Neural progenitor cell (in vitro differentiated cells): ENCODE measurements at regions not wholly inside any gene's neighbourhood (a gene's known extent, or its start where the extent isn't known, plus 50 kb on each side); places are given as distances from the start of the nearest gene placed in this dataset.

Source experiments
- DNase-seq: peaks from one replicate; pipeline ENCODE4 v3.0.0-alpha.2; 2016; ENCODE audit warnings: low spot score
- H2AFZ ChIP-seq: fragments of 200-600 bp; sonication (generic); replicated peaks from 2 replicates; pipeline ENCODE4 v1.6.1; 2016; ENCODE audit warnings: antibody characterized with exemption
- H3F3A ChIP-seq: fragments of 200-600 bp; sonication (generic); 2 replicates; pipeline ENCODE4 v1.6.1; 2016; ENCODE audit warnings: antibody characterized with exemption, low read depth
- H3K27ac ChIP-seq: fragments of 200-600 bp; sonication (generic); 2 replicates; pipeline ENCODE4 v1.5.1; 2016; ENCODE audit warnings: mild to moderate bottlenecking
- H3K27me3 ChIP-seq: fragments of 200-600 bp; sonication (generic); 2 replicates; pipeline ENCODE4 v1.6.1; 2016; ENCODE audit warnings: mild to moderate bottlenecking, moderate library complexity
- H3K36me3 ChIP-seq: fragments of 200-600 bp; sonication (generic); 2 replicates; pipeline ENCODE4 v1.5.1; 2016
- H3K4me1 ChIP-seq: fragments of 200-600 bp; sonication (generic); 2 replicates; pipeline ENCODE4 v1.6.1; 2016; ENCODE audit warnings: mixed run types
- H3K4me2 ChIP-seq: fragments of 200-600 bp; sonication (generic); 2 replicates; pipeline ENCODE4 v1.6.1; 2016
- H3K4me3 ChIP-seq: fragments of 200-600 bp; sonication (generic); 2 replicates; pipeline ENCODE4 v1.5.1; 2016
- H3K79me2 ChIP-seq: fragments of 200-600 bp; sonication (generic); 2 replicates; pipeline ENCODE4 v1.6.1; 2016; ENCODE audit warnings: low read depth
- H3K9ac ChIP-seq: fragments of 200-600 bp; sonication (generic); 2 replicates; pipeline ENCODE4 v1.6.1; 2016
- H3K9me3 ChIP-seq: fragments of 200-600 bp; sonication (generic); 2 replicates; pipeline ENCODE4 v1.5.1; 2016; ENCODE audit warnings: low read depth
- H4K20me1 ChIP-seq: fragments of 200-600 bp; sonication (generic); 2 replicates; pipeline ENCODE4 v1.6.1; 2016; ENCODE audit warnings: low read depth
- H3K27ac Mint-ChIP-seq: 3 replicates; pipeline ENCODE4 v1.8.0; 2021; ENCODE audit warnings: mixed read lengths
- H3K27me3 Mint-ChIP-seq: 2 replicates; pipeline ENCODE4 v1.8.0; 2022; ENCODE audit warnings: low read depth, mild to moderate bottlenecking, inconsistent platforms, moderate library complexity, mixed read lengths; ENCODE audit not compliant: insufficient read depth
- H3K36me3 Mint-ChIP-seq: 3 replicates; pipeline ENCODE4 v1.8.0; 2021; ENCODE audit warnings: mixed read lengths
- H3K4me1 Mint-ChIP-seq: 3 replicates; pipeline ENCODE4 v1.8.0; 2021; ENCODE audit warnings: mixed read lengths
- H3K4me3 Mint-ChIP-seq: 3 replicates; pipeline ENCODE4 v1.8.0; 2021; ENCODE audit warnings: mild to moderate bottlenecking, moderate library complexity, mixed read lengths
- H3K9me3 Mint-ChIP-seq: 3 replicates; pipeline ENCODE4 v1.8.0; 2020; ENCODE audit warnings: mixed read lengths
- EZH2 ChIP-seq: fragments of 200-600 bp; sonication (generic); IDR thresholded peaks from 2 replicates; pipeline ENCODE4 v1.6.1; 2017; ENCODE audit warnings: antibody characterized with exemption, mild to moderate bottlenecking, moderate library complexity
- EZH2phosphoT487 ChIP-seq: fragments of 200-600 bp; sonication (generic); IDR thresholded peaks from 2 replicates; pipeline ENCODE4 v1.6.1; 2017; ENCODE audit warnings: antibody characterized with exemption
- TF ChIP-seq, protein P1 (sequence below): fragments of 200-600 bp; sonication (generic); IDR thresholded peaks from 2 replicates; pipeline ENCODE4 v1.5.1; 2017; ENCODE audit warnings: antibody characterized with exemption, mild to moderate bottlenecking

DNA sequence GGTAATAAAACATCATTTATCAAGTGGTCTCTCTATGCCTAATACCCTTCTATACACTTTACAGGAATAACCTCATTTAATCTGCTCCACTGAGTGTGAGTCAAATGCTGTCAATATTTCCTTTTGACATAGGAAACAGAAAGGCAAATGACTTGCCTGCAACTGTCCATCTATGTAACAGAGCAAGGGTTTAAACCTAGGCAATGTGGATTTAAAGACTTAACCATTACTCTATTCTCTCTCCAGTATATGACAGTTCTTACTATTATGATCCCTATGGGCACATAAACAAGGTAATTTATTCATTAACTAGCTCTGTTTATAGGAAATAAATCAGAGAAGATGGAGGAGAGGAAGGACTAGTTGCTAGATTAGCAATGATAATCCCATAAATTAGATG, 70.6 kb downstream of the FSCB start:
- Histone ChIP-seq H3K27me3 (no peaks in the 10 kb centered on the region), H2AFZ (no peak overlapping the region), H4K20me1 (no peaks in the 10 kb centered on the region), H3F3A (no peaks in the 10 kb centered on the region), H3K36me3 (no peaks in the 10 kb centered on the region), H3K27ac (no peak overlapping the region), H3K9me3 (no peaks in the 10 kb centered on the region), H3K4me1 (no peaks in the 10 kb centered on the region), H3K9ac (no peak overlapping the region), H3K79me2 (no peaks in the 10 kb centered on the region), H3K4me2 (no peak overlapping the region), H3K4me3 (no peak overlapping the region)
- no peak for DNase-seq
- Mint-ChIP-seq H3K27me3 (no peaks in the 10 kb centered on the region), H3K36me3 (no peaks in the 10 kb centered on the region), H3K4me1 (no peaks in the 10 kb centered on the region), H3K9me3 (no peaks in the 10 kb centered on the region), H3K27ac (no peak overlapping the region), H3K4me3 (no peak overlapping the region)
- TF ChIP-seq, protein P1, sequence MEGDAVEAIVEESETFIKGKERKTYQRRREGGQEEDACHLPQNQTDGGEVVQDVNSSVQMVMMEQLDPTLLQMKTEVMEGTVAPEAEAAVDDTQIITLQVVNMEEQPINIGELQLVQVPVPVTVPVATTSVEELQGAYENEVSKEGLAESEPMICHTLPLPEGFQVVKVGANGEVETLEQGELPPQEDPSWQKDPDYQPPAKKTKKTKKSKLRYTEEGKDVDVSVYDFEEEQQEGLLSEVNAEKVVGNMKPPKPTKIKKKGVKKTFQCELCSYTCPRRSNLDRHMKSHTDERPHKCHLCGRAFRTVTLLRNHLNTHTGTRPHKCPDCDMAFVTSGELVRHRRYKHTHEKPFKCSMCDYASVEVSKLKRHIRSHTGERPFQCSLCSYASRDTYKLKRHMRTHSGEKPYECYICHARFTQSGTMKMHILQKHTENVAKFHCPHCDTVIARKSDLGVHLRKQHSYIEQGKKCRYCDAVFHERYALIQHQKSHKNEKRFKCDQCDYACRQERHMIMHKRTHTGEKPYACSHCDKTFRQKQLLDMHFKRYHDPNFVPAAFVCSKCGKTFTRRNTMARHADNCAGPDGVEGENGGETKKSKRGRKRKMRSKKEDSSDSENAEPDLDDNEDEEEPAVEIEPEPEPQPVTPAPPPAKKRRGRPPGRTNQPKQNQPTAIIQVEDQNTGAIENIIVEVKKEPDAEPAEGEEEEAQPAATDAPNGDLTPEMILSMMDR, result no peak
- no peak for TF ChIP-seq EZH2phosphoT487
- TF ChIP-seq EZH2, result no peak

DNA sequence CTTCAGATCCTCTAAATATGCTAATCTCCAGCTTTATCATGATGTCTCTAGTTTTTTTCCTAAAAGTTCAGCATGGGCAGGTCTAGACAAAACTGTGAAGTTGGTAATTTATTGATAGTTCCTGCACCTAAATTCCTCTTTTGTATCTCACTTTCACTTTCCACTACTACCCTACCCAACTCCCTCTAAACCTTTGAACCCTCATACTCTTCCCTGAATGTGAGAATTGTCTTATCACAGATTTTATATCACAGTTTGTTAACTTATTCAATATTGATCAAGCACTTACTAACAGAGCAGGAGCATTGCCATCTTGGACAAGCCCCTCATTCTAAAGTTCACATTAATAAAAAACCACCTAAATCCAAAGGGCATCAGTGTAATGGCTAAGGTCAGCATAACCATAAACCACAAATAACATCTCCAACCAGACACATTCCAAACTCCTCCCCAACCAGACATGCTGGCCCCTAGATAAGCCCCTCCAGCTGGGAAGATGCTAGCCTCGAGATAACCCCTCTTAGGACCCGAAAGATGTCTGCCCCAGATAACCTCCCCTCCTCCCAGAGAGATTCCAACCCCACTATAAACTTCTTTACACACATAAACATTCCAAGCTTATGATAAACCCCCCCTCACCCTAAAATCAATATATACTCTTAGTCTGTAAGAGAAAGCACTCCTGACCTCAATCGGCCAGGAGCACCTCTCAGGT, 78.7 kb downstream of the FSCB start:
- no peak for DNase-seq
- H3K36me3 ChIP-seq, result no peaks in the 10 kb centered on the region
- no peak overlapping the region for H3K4me2 ChIP-seq
- H4K20me1 ChIP-seq, result no peaks in the 10 kb centered on the region
- H3K9ac ChIP-seq, result no peak overlapping the region
- no peak overlapping the region for H2AFZ ChIP-seq
- Mint-ChIP-seq H3K36me3 (no peaks in the 10 kb centered on the region), H3K9me3 (peaks cover 3% of the 10 kb centered on the region), H3K4me1 (no peaks in the 10 kb centered on the region), H3K4me3 (no peak overlapping the region), H3K27me3 (peaks cover 2% of the 10 kb centered on the region), H3K27ac (no peak overlapping the region)
- no peak overlapping the region for H3K4me3 ChIP-seq
- H3K9me3 ChIP-seq, result no peaks in the 10 kb centered on the region
- H3K79me2 ChIP-seq, result no peaks in the 10 kb centered on the region
- no peaks in the 10 kb centered on the region for H3K4me1 ChIP-seq
- no peaks in the 10 kb centered on the region for H3K27me3 ChIP-seq
- TF ChIP-seq EZH2, result no peak
- no peak for TF ChIP-seq EZH2phosphoT487
- TF ChIP-seq, protein P1, result no peak
- no peaks in the 10 kb centered on the region for H3F3A ChIP-seq
- H3K27ac ChIP-seq, result no peak overlapping the region

DNA sequence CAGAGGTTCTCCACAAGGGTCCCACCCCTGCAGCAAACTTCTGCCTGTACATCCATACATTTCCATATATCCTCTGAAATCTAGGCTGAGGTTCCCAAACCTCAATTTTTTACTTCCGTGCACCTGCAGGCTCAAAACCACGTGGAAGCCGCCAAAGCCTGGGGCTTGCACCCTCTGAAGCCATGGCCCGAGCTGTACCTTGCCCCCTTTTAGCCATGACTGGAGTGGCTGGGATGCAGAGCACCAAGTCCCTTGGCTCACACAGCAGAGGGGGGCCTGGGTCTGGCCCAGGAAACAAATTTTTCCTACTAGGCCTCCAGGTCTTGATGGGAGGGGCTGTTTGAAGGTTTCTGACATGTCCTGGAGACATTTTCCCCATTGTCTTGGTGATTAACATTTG, 84.4 kb downstream of the FSCB start:
- H3K27ac ChIP-seq, result no peak overlapping the region

More for the DNA sequence above, 84.4 kb downstream of the FSCB start:
- Histone ChIP-seq H2AFZ (no peak overlapping the region), H3K4me3 (no peak overlapping the region), H3K9ac (no peak overlapping the region), H3K79me2 (no peaks in the 10 kb centered on the region), H3K36me3 (no peaks in the 10 kb centered on the region), H3F3A (no peaks in the 10 kb centered on the region), H4K20me1 (no peaks in the 10 kb centered on the region), H3K27me3 (no peaks in the 10 kb centered on the region), H3K4me2 (no peak overlapping the region), H3K4me1 (no peaks in the 10 kb centered on the region), H3K9me3 (no peaks in the 10 kb centered on the region)
- H3K4me1 Mint-ChIP-seq, result no peaks in the 10 kb centered on the region
- H3K9me3 Mint-ChIP-seq, result peaks cover 2% of the 10 kb centered on the region
- H3K4me3 Mint-ChIP-seq, result no peak overlapping the region
- H3K27me3 Mint-ChIP-seq, result no peaks in the 10 kb centered on the region
- no peak overlapping the region for H3K27ac Mint-ChIP-seq
- no peak for TF ChIP-seq EZH2phosphoT487
- TF ChIP-seq EZH2, result no peak
- TF ChIP-seq, protein P1, result no peak
- H3K36me3 Mint-ChIP-seq, result no peaks in the 10 kb centered on the region
- DNase-seq, result no peak
